H9 (cell line): ENCODE measurements at regions not wholly inside any gene's neighbourhood (a gene's known extent, or its start where the extent isn't known, plus 50 kb on each side); places are given as distances from the start of the nearest gene placed in this dataset.

Experiments used
- DNase-seq: peaks from one replicate; pipeline ENCODE4 v3.0.0-alpha.2; 2017
- H2AFZ ChIP-seq: one replicate; pipeline ENCODE4 v1.6.1; 2013; ENCODE audit warnings: mild to moderate bottlenecking, low read length, control low read depth, moderate library complexity
- H2AK5ac ChIP-seq: 2 replicates; pipeline ENCODE4 v1.6.1; 2013; ENCODE audit warnings: low read length, control low read depth, mixed read lengths; ENCODE audit not compliant: insufficient read length
- H2BK120ac ChIP-seq: one replicate; pipeline ENCODE4 v1.6.1; 2013; ENCODE audit warnings: low read depth, mild to moderate bottlenecking, low read length, control low read depth, inconsistent platforms; ENCODE audit not compliant: poor library complexity, severe bottlenecking
- H2BK12ac ChIP-seq: 2 replicates; pipeline ENCODE4 v1.6.1; 2013; ENCODE audit warnings: low read length, control low read depth, mixed read lengths, low read depth; ENCODE audit not compliant: insufficient read length
- H2BK15ac ChIP-seq: 2 replicates; pipeline ENCODE4 v1.6.1; 2013; ENCODE audit warnings: low read depth, low read length, control low read depth
- H2BK20ac ChIP-seq: one replicate; pipeline ENCODE4 v1.6.1; 2013; ENCODE audit warnings: low read depth, mild to moderate bottlenecking, low read length, control low read depth, inconsistent platforms; ENCODE audit not compliant: poor library complexity, severe bottlenecking
- H2BK5ac ChIP-seq: 2 replicates; pipeline ENCODE4 v1.6.1; 2013; ENCODE audit warnings: low read length, control low read depth, mixed read lengths; ENCODE audit not compliant: insufficient read length
- H3K14ac ChIP-seq: 2 replicates; pipeline ENCODE4 v1.6.1; 2013; ENCODE audit warnings: low read length, control low read depth; ENCODE audit not compliant: insufficient read depth
- H3K18ac ChIP-seq: 2 replicates; pipeline ENCODE4 v1.6.1; 2013; ENCODE audit warnings: low read depth, mild to moderate bottlenecking, mixed read lengths, low read length, control low read depth; ENCODE audit not compliant: insufficient read length
- H3K23ac ChIP-seq: 2 replicates; pipeline ENCODE4 v1.6.1; 2013; ENCODE audit warnings: low read length, control low read depth, mixed read lengths, low read depth; ENCODE audit not compliant: insufficient read length
- H3K23me2 ChIP-seq: 2 replicates; pipeline ENCODE4 v1.6.1; 2013; ENCODE audit warnings: low read depth, mild to moderate bottlenecking, mixed read lengths, low read length, control low read depth; ENCODE audit not compliant: insufficient read length, poor library complexity, severe bottlenecking
- H3K27ac ChIP-seq: 2 replicates; pipeline ENCODE4 v1.5.1; 2013; ENCODE audit warnings: low read length, control low read depth, mixed read lengths, low read depth; ENCODE audit not compliant: insufficient read length
- H3K27me3 ChIP-seq: 2 replicates; pipeline ENCODE4 v1.6.1; 2013; ENCODE audit warnings: low read length, control low read depth, inconsistent platforms; ENCODE audit not compliant: insufficient read depth
- H3K4ac ChIP-seq: 2 replicates; pipeline ENCODE4 v1.6.1; 2013; ENCODE audit warnings: low read depth, mild to moderate bottlenecking, control low read depth, inconsistent platforms, low read length, moderate library complexity
- H3K4me1 ChIP-seq: 2 replicates; pipeline ENCODE4 v1.6.1; 2013; ENCODE audit warnings: low read length, control low read depth, inconsistent platforms; ENCODE audit not compliant: insufficient read depth
- H3K4me2 ChIP-seq: 2 replicates; pipeline ENCODE4 v1.6.1; 2013; ENCODE audit warnings: low read length, control low read depth, mixed read lengths; ENCODE audit not compliant: insufficient read length, insufficient read depth
- H3K56ac ChIP-seq: 2 replicates; pipeline ENCODE4 v1.6.1; 2013; ENCODE audit warnings: low read depth, mild to moderate bottlenecking, mixed read lengths, low read length, control low read depth; ENCODE audit not compliant: insufficient read length
- H3K79me1 ChIP-seq: 2 replicates; pipeline ENCODE4 v1.6.1; 2013; ENCODE audit warnings: low read depth, mild to moderate bottlenecking, moderate library complexity, low read length, control low read depth, inconsistent platforms; ENCODE audit not compliant: insufficient read depth, poor library complexity, severe bottlenecking
- H3K79me2 ChIP-seq: 2 replicates; pipeline ENCODE4 v1.6.1; 2013; ENCODE audit warnings: low read length, control low read depth, inconsistent platforms; ENCODE audit not compliant: insufficient read depth
- H3K9ac ChIP-seq: 2 replicates; pipeline ENCODE4 v1.6.1; 2013; ENCODE audit warnings: low read length, control low read depth, mixed read lengths; ENCODE audit not compliant: insufficient read length; ENCODE audit errors: extremely low read depth
- H3K9me3 ChIP-seq: one replicate; pipeline ENCODE4 v1.6.1; 2013; ENCODE audit warnings: low read depth, low read length, inconsistent platforms; ENCODE audit not compliant: control insufficient read depth
- H3T11ph ChIP-seq: one replicate; pipeline ENCODE4 v1.6.1; 2013; ENCODE audit warnings: mild to moderate bottlenecking, low read length, control low read depth, inconsistent platforms
- H4K20me1 ChIP-seq: one replicate; pipeline ENCODE4 v1.6.1; 2013; ENCODE audit not compliant: control insufficient read depth, insufficient read length, insufficient read depth
- H4K5ac ChIP-seq: 2 replicates; pipeline ENCODE4 v1.6.1; 2013; ENCODE audit warnings: low read depth, mild to moderate bottlenecking, mixed read lengths, low read length, control low read depth; ENCODE audit not compliant: insufficient read length
- H4K8ac ChIP-seq: replicated peaks from 2 replicates; pipeline ENCODE4 v1.6.1; 2013; ENCODE audit warnings: low read length, control low read depth, mixed read lengths, low read depth; ENCODE audit not compliant: insufficient read length
- H4K91ac ChIP-seq: 2 replicates; pipeline ENCODE4 v1.6.1; 2013; ENCODE audit warnings: low read depth, mild to moderate bottlenecking, moderate library complexity, mixed read lengths, low read length, control low read depth; ENCODE audit not compliant: insufficient read length
- H3K27ac Mint-ChIP-seq, 3 experiments: 2 replicates in 2 of 3; 3 replicates in 1 of 3; pipeline ENCODE4 v1.8.0; 2020 to 2021; ENCODE audit warnings: mixed read lengths in 3 of 3, mild to moderate bottlenecking in 1 of 3, moderate library complexity in 1 of 3
- H3K27me3 Mint-ChIP-seq: 2 replicates; pipeline ENCODE4 v1.8.0; 2021; ENCODE audit warnings: low read depth, mild to moderate bottlenecking, moderate library complexity, mixed read lengths
- H3K36me3 Mint-ChIP-seq, 3 experiments: 2 replicates in 2 of 3; 3 replicates in 1 of 3; pipeline ENCODE4 v1.8.0; 2020 to 2021; ENCODE audit warnings: low read depth in 3 of 3, mixed read lengths in 3 of 3; ENCODE audit not compliant: insufficient read depth in 1 of 3
- H3K4me1 Mint-ChIP-seq, 2 experiments: 2 replicates each; pipeline ENCODE4 v1.8.0; 2020; ENCODE audit warnings: mixed read lengths in 2 of 2
- H3K4me3 Mint-ChIP-seq, 2 experiments: 2 replicates in 1 of 2; 3 replicates in 1 of 2; pipeline ENCODE4 v1.8.0; 2020 to 2021; ENCODE audit warnings: mild to moderate bottlenecking in 2 of 2, mixed read lengths in 2 of 2, moderate library complexity in 1 of 2
- H3K9me3 Mint-ChIP-seq, 2 experiments: 2 replicates in 1 of 2; 3 replicates in 1 of 2; pipeline ENCODE4 v1.8.0; 2020; ENCODE audit warnings: mild to moderate bottlenecking in 2 of 2, mixed read lengths in 2 of 2, moderate library complexity in 1 of 2
- WGBS: extraction: QIAGEN DNeasy Blood & Tissue Kit; methylation state at CpG from one replicate; pipeline ENCODE4 v1.1.7; 2013; ENCODE audit warnings: missing lambda C conversion rate, low lambda C conversion rate, mixed read lengths; ENCODE audit not compliant: insufficient read length; ENCODE audit errors: extremely low coverage; 5-methylcytosine and 5-hydroxymethylcytosine counted together
- TF ChIP-seq, protein P1 (sequence below): fragments of 200-600 bp; sonication (generic); conservative IDR thresholded peaks from 3 replicates; pipeline ENCODE4 v1.8.0; 2021; ENCODE audit warnings: antibody characterized with exemption, mild to moderate bottlenecking

DNA sequence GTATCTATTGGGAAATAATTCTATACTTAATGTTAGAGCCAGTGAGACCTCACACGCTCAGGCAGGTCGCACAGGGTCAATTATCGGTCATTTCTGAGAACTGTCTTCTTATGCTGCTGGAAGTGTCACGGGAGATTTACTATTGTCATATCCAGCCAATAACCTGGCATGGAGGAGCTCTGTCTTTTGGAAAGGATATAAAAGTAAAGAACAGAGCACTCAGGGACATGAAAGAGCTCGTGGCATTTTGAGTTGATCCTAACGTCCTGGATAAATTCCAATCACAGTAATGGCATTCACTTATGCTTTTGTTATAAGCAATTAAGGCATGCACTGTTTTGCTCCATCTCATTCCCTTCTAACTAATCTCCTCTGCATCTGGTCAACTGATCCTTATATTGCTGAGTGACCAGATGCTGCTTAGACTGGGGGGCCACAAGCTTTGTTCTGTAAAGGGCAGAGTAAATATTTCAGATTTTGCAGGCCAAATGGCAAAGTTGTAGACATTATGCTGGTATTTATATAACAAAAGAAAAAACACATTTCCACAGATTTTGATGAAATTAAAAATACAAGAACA lies 453.5 kb upstream of the SMIM21 start:
- Histone ChIP-seq H2BK12ac (no peak overlapping the region), H3K9me3 (no peaks in the 10 kb centered on the region), H3K79me2 (no peaks in the 10 kb centered on the region), H2AFZ (no peak overlapping the region), H3K4me1 (no peaks in the 10 kb centered on the region), H3K9ac (no peak overlapping the region), H3K27ac (no peak overlapping the region), H3K4me2 (no peak overlapping the region), H3K18ac (no peak overlapping the region), H3K23me2 (no peaks in the 10 kb centered on the region), H2BK120ac (no peak overlapping the region), H4K8ac (no peak overlapping the region), H3K14ac (no peak overlapping the region), H3K27me3 (no peaks in the 10 kb centered on the region), H2BK5ac (no peak overlapping the region), H3K56ac (no peak overlapping the region), H4K91ac (no peak overlapping the region), H2BK20ac (no peak overlapping the region), H2BK15ac (no peak overlapping the region), H4K5ac (no peak overlapping the region), H3K79me1 (no peaks in the 10 kb centered on the region), H4K20me1 (no peaks in the 10 kb centered on the region), H3K23ac (no peak overlapping the region), H3K4ac (no peak overlapping the region), H3T11ph (no peak overlapping the region), H2AK5ac (no peak overlapping the region)
- no peak overlapping the region for H3K27ac Mint-ChIP-seq
- TF ChIP-seq, protein P1, sequence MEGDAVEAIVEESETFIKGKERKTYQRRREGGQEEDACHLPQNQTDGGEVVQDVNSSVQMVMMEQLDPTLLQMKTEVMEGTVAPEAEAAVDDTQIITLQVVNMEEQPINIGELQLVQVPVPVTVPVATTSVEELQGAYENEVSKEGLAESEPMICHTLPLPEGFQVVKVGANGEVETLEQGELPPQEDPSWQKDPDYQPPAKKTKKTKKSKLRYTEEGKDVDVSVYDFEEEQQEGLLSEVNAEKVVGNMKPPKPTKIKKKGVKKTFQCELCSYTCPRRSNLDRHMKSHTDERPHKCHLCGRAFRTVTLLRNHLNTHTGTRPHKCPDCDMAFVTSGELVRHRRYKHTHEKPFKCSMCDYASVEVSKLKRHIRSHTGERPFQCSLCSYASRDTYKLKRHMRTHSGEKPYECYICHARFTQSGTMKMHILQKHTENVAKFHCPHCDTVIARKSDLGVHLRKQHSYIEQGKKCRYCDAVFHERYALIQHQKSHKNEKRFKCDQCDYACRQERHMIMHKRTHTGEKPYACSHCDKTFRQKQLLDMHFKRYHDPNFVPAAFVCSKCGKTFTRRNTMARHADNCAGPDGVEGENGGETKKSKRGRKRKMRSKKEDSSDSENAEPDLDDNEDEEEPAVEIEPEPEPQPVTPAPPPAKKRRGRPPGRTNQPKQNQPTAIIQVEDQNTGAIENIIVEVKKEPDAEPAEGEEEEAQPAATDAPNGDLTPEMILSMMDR, result no peak
- peaks cover 16 to 22% of the 10 kb centered on the region in 2 experiments; a peak in 4 of 5 replicates for H3K9me3 Mint-ChIP-seq
- no peaks in the 10 kb centered on the region for H3K4me1 Mint-ChIP-seq
- H3K4me3 Mint-ChIP-seq, result no peak overlapping the region
- no CpG with 5 or more reads among the region's 6 CpGs for WGBS
- no peaks in the 10 kb centered on the region for H3K27me3 Mint-ChIP-seq
- no peak for DNase-seq
- H3K36me3 Mint-ChIP-seq, result peaks cover 0 to 14% (median 5%) of the 10 kb centered on the region in 3 experiments; a peak in 4 of 7 replicates
